CD4-positive, alpha-beta memory T cell (primary cell): ENCODE measurements at regions not wholly inside any gene's neighbourhood (a gene's known extent, or its start where the extent isn't known, plus 50 kb on each side); places are given as distances from the start of the nearest gene placed in this dataset.

Experiments
- CTCF ChIA-PET: fragments of 350-600 bp; sonication (Branson Sonifier 250); formaldehyde crosslinking; loops from one replicate; lab custom pipeline; 2021; ENCODE audit warnings: inconsistent platforms; ENCODE audit not compliant: partially characterized antibody; lab: Charles Lee
- POLR2A ChIA-PET: fragments of 350-600 bp; sonication (Branson Sonifier 250); formaldehyde crosslinking; loops from one replicate; lab custom pipeline; 2021; ENCODE audit not compliant: partially characterized antibody; lab: Charles Lee
- DNase-seq, 5 donors: peaks; one replicate each; pipeline versions ENCODE4 v3.0.0 to v3.0.0-alpha.2; 2020 to 2022; ENCODE audit warnings: mixed read lengths in 1 of 5
- H3K27ac ChIP-seq: one replicate; pipeline ENCODE4 v1.7.0; 2013; ENCODE audit warnings: low read depth, low read length
- H3K27me3 ChIP-seq: 2 replicates; pipeline ENCODE4 v1.7.0; 2013; ENCODE audit warnings: mild to moderate bottlenecking, low read length, moderate library complexity; ENCODE audit not compliant: insufficient read depth
- H3K36me3 ChIP-seq: 2 replicates; pipeline ENCODE4 v1.7.0; 2013; ENCODE audit warnings: mild to moderate bottlenecking, low read length, moderate library complexity; ENCODE audit not compliant: insufficient read depth
- H3K4me1 ChIP-seq: 2 replicates; pipeline ENCODE4 v1.7.0; 2013; ENCODE audit warnings: mild to moderate bottlenecking, low read length, moderate library complexity; ENCODE audit not compliant: insufficient read depth
- H3K4me3 ChIP-seq, 2 donors: one replicate each; pipeline ENCODE4 v1.7.0; 2013; ENCODE audit warnings: low read length in 2 of 2, mild to moderate bottlenecking in 1 of 2
- H3K9me3 ChIP-seq, 2 donors: one replicate each; pipeline ENCODE4 v1.7.0; 2013; ENCODE audit warnings: low read length in 2 of 2, control low read depth in 1 of 2; ENCODE audit not compliant: control insufficient read depth in 1 of 2
- H3K27ac Mint-ChIP-seq, 7 donors: one replicate each; pipeline ENCODE4 v1.8.0; 2020 to 2021; ENCODE audit warnings: mixed read lengths in 7 of 7, mild to moderate bottlenecking in 6 of 7, inconsistent platforms in 3 of 7, moderate library complexity in 3 of 7
- H3K27me3 Mint-ChIP-seq, 2 donors: one replicate each; pipeline ENCODE4 v1.8.0; 2020 to 2021; ENCODE audit warnings: mixed read lengths in 2 of 2
- H3K36me3 Mint-ChIP-seq, 2 donors: one replicate each; pipeline ENCODE4 v1.8.0; 2020 to 2021; ENCODE audit warnings: mixed read lengths in 2 of 2, inconsistent platforms in 1 of 2, mild to moderate bottlenecking in 1 of 2
- H3K4me1 Mint-ChIP-seq, 4 donors: one replicate each; pipeline ENCODE4 v1.8.0; 2020 to 2021; ENCODE audit warnings: mixed read lengths in 4 of 4, mild to moderate bottlenecking in 1 of 4
- H3K4me3 Mint-ChIP-seq, 8 donors: one replicate each; pipeline ENCODE4 v1.8.0; 2020 to 2021; ENCODE audit warnings: mixed read lengths in 8 of 8, mild to moderate bottlenecking in 7 of 8, moderate library complexity in 6 of 8, inconsistent platforms in 3 of 8
- H3K9me3 Mint-ChIP-seq, 8 donors: one replicate each; pipeline ENCODE4 v1.8.0; 2020 to 2021; ENCODE audit warnings: mixed read lengths in 8 of 8, mild to moderate bottlenecking in 5 of 8, inconsistent platforms in 3 of 8, moderate library complexity in 1 of 8
- intact Hi-C: fragments of 100-400 bp; cut with micrococcal nuclease; formaldehyde crosslinking; loops from one replicate; pipeline ENCODE4 v1.15.1; 2023

DNA sequence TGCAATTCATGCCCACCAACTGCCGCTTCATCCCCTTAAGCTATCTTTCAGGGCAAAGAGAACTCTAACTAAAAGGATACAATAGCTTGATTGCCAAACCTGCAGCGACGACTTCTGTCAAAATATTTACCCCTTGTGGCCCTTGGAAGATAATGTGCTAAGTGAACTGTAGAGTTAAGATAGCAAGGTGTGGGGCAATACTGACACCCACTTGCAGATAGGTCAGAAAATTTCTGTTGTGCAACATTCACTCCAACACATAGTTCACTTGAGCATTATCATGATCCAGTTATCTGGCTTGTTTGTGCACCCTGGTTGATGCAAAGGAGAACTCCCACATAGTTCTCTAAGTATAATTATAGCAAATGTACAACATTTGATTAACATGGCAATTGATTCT, 55.6 kb downstream of the RHOXF2B start:
- Histone ChIP-seq H3K27ac (no peak overlapping the region), H3K4me3 (no peak overlapping the region), H3K4me1 (no peaks in the 10 kb centered on the region), H3K27me3 (no peaks in the 10 kb centered on the region), H3K9me3 (no peaks in the 10 kb centered on the region), H3K36me3 (no peaks in the 10 kb centered on the region)
- H3K27me3 Mint-ChIP-seq = peaks cover 5 to 21% of the 10 kb centered on the region in 2 donors
- ChIA-PET POLR2A (no interaction called here), CTCF (no interaction called here)
- intact Hi-C loops = no loop called here
- no peaks in the 10 kb centered on the region for H3K36me3 Mint-ChIP-seq
- no peaks in the 10 kb centered on the region for H3K4me1 Mint-ChIP-seq
- H3K27ac Mint-ChIP-seq = no peak overlapping the region
- H3K4me3 Mint-ChIP-seq = no peak overlapping the region
- no peak for DNase-seq
- H3K9me3 Mint-ChIP-seq = no peaks in the 10 kb centered on the region

DNA sequence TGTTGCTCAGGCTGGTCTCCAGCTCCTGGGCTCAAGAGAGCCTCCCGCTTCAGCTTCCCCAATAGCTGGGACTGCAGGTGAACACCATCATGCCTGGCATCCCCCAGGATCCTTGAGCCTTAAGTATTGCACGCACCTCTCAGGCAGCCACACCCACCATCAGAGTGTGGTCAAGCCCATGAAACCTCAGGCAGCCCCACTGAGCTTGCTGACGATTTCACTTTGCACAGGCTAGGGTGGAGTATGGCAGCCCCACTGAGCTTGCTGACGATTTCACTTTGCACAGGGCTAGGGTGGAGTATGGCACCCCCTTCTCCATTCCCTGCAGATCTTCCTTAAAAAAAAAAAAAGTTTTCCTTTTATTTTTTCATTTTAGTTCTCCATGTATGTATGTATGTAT, 57.2 kb downstream of the RHOXF2B start:
- H3K36me3 ChIP-seq = no peaks in the 10 kb centered on the region
- no peaks in the 10 kb centered on the region for H3K9me3 ChIP-seq
- peaks cover 6% of the 10 kb centered on the region for H3K4me1 ChIP-seq
- H3K4me3 ChIP-seq = no peak overlapping the region
- Mint-ChIP-seq H3K9me3 (no peaks in the 10 kb centered on the region), H3K27ac (no peak overlapping the region), H3K4me1 (peaks cover 6 to 10% (median 8%) of the 10 kb centered on the region in 4 donors), H3K27me3 (peaks cover 8 to 27% of the 10 kb centered on the region in 2 donors), H3K4me3 (no peak overlapping the region), H3K36me3 (no peaks in the 10 kb centered on the region)
- intact Hi-C loops = no loop called here
- no peak overlapping the region for H3K27ac ChIP-seq
- ChIA-PET CTCF (no interaction called here), POLR2A (no interaction called here)
- DNase-seq = no peak
- no peaks in the 10 kb centered on the region for H3K27me3 ChIP-seq

DNA sequence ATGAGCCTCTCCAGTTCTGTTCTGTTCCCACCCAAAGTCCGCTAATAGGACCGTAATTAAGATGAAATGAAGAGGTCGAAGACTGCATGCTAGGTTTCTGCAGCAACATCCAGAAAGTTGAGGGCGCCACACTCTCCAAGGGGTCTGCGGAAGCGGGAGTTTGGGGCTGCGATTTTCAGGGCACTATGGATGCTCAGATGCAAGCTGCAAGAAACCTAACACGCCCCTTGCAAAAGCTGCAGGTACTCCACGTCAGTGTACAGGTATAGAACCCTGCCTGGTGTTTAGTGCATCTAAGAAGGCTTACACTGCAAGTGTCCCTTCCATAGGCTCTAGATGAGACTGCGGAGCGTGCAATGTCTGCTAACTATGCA, 61.4 kb downstream of the RHOXF2B start:
- Histone ChIP-seq H3K36me3 (no peaks in the 10 kb centered on the region), H3K4me3 (no peak overlapping the region), H3K27ac (no peak overlapping the region), H3K9me3 (no peaks in the 10 kb centered on the region), H3K4me1 (peaks cover 8% of the 10 kb centered on the region), H3K27me3 (no peaks in the 10 kb centered on the region)
- intact Hi-C loops = no loop called here
- peaks cover 8 to 17% (median 14%) of the 10 kb centered on the region in 4 donors for H3K4me1 Mint-ChIP-seq
- H3K4me3 Mint-ChIP-seq = peak overlapping the region in 7 of 8 donors; percentile 22 to 75 (median 70)
- H3K27me3 Mint-ChIP-seq = peaks cover 6 to 24% of the 10 kb centered on the region in 2 donors
- no peaks in the 10 kb centered on the region for H3K36me3 Mint-ChIP-seq
- no peaks in the 10 kb centered on the region for H3K9me3 Mint-ChIP-seq
- ChIA-PET CTCF (no interaction called here), POLR2A (no interaction called here)
- H3K27ac Mint-ChIP-seq = peak overlapping the region in 1 of 7 donors; percentile 72
- no peak for DNase-seq

DNA sequence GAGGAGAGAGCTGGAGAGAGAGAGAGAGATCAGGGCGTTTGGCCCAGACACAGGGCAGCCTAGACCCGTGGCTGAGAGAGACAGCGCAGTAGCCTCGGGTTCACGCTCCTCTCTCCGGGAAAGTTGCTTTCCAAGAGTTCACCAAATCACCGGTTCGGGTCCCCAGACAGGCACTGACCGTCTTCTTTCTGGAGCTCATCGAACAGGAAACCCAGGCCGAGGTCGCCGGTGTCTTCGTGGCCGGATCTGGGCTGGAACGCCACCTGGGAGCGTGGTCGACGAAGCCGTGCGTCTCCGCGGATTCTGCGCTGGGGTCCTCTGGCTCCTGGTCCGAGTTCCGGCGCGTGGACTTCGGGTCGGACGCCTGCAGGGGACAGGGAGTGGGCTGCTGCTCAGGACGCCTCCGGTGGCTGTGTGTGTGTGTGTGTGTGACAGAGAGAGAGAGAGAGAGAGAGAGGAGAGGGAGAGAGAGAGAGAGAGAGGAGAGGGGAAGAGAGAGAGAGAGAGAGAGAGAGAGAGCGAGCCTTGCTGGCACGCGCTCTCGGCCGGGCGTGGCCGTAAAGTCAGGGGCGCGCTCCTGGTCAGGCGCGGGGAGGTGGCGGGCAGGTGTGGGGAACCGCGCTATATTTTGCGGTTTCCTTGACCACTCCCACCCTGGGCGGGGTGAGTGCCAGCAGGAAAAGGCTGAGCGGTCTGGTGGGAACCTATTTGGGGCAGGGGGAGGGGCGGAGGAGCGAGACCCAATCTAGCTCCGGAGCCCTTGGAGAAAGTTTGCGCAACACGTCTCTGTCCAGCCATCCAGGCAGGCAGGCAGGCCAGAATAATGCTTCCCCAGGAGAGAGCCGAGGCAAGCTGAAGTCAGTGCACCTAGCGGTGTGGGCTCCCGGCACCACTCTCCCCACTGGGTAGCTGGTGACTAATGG, 62.1 kb downstream of the RHOXF2B start:
- ChIA-PET POLR2A (no interaction called here), CTCF (interaction anchor here (1.2 kb wide), 1 partner anchor 73 kb away, joined by 3 read pairs; no protein-coding TSS in a partner anchor)
- Mint-ChIP-seq H3K27ac (peak overlapping the region in 2 of 7 donors; percentile 72 to 83), H3K27me3 (peaks cover 6 to 27% of the 10 kb centered on the region in 2 donors), H3K4me1 (peaks cover 8 to 17% (median 14%) of the 10 kb centered on the region in 4 donors), H3K4me3 (peak overlapping the region; percentile 61 to 77 (median 70)), H3K36me3 (no peaks in the 10 kb centered on the region), H3K9me3 (no peaks in the 10 kb centered on the region)
- Histone ChIP-seq H3K4me1 (peaks cover 8% of the 10 kb centered on the region), H3K27ac (no peak overlapping the region), H3K27me3 (no peaks in the 10 kb centered on the region), H3K9me3 (no peaks in the 10 kb centered on the region), H3K36me3 (no peaks in the 10 kb centered on the region), H3K4me3 (no peak overlapping the region)
- no peak for DNase-seq
- intact Hi-C loops = no loop called here

DNA sequence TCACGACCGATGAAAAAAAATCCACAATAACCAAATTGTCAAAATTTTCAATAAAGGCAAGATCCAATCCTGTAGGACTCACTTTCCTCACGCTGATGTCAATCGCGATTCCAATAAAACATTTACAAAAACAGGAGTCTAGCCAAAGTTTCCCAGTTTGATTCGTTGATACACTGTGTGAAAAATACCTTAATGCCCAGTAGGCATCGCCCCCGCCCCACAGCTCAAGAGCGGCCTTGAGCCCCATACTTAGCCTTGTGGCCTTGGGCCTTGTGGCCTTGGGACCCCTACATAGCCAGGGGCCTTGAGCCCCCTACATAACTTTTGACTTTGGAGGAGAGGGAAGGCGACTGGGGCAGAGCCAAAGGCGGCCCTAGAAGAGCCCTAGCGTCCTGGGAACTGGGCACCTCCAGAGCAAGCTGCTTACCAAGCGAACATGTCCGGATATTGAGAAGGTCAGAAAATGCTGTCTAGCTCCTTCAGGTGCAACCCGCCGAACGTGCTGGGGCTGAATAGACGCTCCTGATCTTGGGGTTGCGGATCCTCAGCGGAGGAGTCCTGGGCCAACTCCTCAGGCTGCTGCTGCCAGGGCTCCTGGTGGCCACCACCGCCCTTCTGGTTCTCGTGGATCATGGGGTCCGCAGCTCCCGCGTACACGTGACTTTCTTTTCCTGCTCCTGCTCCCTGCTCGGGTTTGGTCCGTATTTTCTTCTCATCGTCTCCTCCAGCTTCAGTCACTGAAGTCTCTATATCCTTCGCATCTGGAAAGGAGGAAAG, 62.9 kb downstream of the RHOXF2B start:
- Mint-ChIP-seq H3K36me3 (no peaks in the 10 kb centered on the region), H3K27me3 (peaks cover 8 to 24% of the 10 kb centered on the region in 2 donors), H3K9me3 (no peaks in the 10 kb centered on the region), H3K27ac (peak overlapping the region in 1 of 7 donors; percentile 72), H3K4me1 (peaks cover 8 to 17% (median 14%) of the 10 kb centered on the region in 4 donors), H3K4me3 (peak overlapping the region; percentile 33 to 77 (median 70))
- H3K4me3 ChIP-seq = no peak overlapping the region
- H3K36me3 ChIP-seq = no peaks in the 10 kb centered on the region
- no peak for DNase-seq
- no peaks in the 10 kb centered on the region for H3K9me3 ChIP-seq
- ChIA-PET POLR2A (no interaction called here), CTCF (interaction anchor here (1.2 kb wide), 1 partner anchor 74 kb away, joined by 3 read pairs; no protein-coding TSS in a partner anchor)
- H3K27ac ChIP-seq = no peak overlapping the region
- no peaks in the 10 kb centered on the region for H3K27me3 ChIP-seq
- H3K4me1 ChIP-seq = peaks cover 8% of the 10 kb centered on the region
- intact Hi-C loops = no loop called here

DNA sequence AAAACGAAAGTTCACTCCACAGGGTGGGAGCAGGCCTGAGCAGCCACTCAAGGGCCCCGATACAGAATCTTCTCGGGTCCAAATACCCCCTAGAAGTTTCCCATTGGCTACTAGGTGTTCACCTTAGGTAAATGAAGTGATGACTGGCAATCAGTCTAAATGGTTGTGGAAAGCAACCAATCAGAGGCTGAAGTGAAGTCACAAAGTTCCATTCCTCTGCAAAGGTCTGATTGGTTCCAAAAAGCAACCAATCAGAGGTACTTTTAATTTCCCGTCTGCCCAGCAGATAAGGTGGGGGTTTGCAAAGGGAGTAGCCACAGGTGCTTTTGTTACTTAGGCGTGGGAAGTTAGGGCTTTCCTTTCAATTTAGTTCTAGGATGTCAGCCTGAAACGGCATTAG, 58.2 kb upstream of the NKAP start:
- Histone ChIP-seq H3K27me3 (peaks cover 21% of the 10 kb centered on the region), H3K27ac (no peak overlapping the region), H3K36me3 (no peaks in the 10 kb centered on the region), H3K9me3 (no peaks in the 10 kb centered on the region), H3K4me1 (peaks cover 10% of the 10 kb centered on the region), H3K4me3 (no peak overlapping the region)
- Mint-ChIP-seq H3K27ac (no peak overlapping the region), H3K4me1 (peaks cover 5 to 21% (median 13%) of the 10 kb centered on the region in 4 donors), H3K36me3 (no peaks in the 10 kb centered on the region), H3K9me3 (peaks cover 0 to 6% (median under 1%) of the 10 kb centered on the region in 8 donors), H3K27me3 (peaks cover 22 to 26% of the 10 kb centered on the region in 2 donors), H3K4me3 (no peak overlapping the region)
- ChIA-PET POLR2A (no interaction called here), CTCF (no interaction called here)
- no peak for DNase-seq
- intact Hi-C loops = no loop called here
